GM18517 (cell line): ENCODE measurements at regions not wholly inside any gene's neighbourhood (a gene's known extent, or its start where the extent isn't known, plus 50 kb on each side); places are given as distances from the start of the nearest gene placed in this dataset.
"Not testable (repeated sequence)": the region's sequence is repeated elsewhere in the genome, so short reads cannot be mapped to it uniquely, and the experiment has no call there.

Experiments
- ATAC-seq: cut with Tn5 transposase; IDR thresholded peaks from one replicate; pipeline ENCODE4 v1.9.1; 2021; ENCODE audit warnings: mild to moderate bottlenecking, moderate library complexity; ENCODE audit not compliant: unreplicated experiment

DNA sequence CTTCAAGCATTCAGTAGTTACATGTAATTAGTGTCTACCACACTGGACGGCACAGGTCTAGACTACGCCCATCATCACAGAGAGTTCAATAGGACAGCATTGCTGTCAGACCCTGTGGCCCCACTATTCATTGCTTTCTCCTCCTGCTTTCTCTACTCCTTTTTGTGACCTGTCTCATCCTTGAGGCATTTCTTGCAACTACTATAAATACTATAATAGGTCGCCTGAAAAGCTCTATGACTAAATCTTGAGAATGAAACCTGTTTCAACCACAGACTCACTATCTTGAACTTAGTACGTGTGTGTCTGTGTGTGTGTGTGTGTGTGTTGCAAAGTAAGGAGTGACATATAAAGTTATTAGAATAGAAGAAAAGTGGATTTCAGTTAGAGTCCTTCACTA lies 252.9 kb upstream of the KLF3 start:
- ATAC-seq, result peak; percentile 71

DNA sequence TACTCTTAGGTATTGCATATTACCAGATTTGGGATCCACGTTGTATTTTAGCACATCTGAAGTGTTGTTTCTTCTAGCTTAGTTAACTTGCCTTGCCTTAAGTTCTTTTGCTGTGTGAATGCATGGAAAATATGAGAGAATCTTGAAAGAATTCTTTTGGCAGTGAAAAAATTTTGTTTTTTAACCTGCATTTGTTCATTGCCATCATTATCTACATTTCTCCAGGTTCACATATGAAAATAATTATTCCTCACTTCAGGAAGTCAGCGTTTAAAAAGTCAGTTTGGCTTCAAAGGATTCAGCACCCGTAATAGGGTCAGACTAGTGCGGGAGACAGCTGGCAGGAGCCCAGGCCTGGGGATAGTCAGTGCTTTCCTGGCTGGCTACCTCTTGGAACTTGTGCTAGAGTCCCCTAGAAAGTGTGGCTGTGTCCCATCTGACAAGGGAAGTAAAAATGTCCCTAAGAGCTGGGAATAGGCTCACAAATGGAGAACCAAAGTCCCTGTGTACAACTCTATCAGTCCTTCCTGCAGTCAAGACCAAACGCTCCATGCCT lies 251.9 kb upstream of the KLF3 start:
- no peak for ATAC-seq

DNA sequence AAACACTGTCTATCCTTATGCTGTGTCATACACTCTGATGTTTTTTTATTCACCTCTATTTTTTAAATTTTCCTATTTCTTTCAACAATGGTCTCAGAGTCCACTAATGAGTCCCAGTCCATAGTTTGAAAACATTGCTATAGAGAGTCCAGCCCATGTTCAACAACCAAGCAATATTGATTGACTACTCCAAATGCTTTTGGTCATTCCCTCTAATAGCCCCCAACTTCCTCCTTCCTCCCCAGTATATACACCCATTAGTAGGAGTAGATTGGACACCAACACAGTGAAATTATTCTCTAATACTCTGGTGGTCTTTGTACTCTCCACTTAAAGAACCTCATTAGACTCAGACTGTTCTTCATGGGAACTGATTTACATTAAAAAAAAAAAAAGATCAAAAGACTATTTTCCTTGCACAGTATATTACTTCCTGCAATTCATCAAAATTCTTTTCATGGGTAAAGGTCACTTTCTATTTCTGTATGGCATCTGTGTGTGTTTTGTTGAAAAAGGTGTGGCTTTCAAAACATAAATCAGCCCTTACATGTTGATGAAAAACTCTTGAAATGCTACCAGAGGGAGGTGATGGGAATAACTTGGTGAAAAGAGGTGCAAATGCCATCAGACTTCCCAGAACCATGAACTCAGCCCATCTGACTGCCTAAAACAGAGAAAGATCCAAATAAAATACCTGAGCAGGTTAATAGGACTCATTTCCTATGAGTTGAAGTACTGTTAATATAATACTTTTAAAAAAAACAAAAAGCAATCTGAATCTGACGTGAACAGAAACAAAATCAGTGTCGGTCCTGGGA lies 250.3 kb upstream of the KLF3 start:
- ATAC-seq, result no peak

DNA sequence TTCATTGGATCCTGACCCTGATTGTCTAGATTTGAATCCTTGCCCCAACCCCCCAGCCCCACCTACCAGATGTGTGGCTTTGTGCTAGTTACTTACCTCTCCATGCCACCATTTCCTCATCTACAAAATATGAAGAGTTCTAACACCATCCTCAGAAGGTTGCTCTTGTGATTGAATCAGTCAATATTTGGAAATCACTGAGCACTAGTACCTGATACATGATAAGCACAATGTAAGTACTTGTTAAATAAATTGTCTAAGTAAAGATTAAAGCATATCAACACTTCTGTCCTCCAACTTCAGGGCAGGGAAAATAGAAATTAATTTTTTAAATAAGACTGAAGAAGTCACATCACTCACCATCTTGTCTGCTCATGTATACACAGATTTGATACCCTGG lies 249.6 kb upstream of the KLF3 start:
- no peak for ATAC-seq

DNA sequence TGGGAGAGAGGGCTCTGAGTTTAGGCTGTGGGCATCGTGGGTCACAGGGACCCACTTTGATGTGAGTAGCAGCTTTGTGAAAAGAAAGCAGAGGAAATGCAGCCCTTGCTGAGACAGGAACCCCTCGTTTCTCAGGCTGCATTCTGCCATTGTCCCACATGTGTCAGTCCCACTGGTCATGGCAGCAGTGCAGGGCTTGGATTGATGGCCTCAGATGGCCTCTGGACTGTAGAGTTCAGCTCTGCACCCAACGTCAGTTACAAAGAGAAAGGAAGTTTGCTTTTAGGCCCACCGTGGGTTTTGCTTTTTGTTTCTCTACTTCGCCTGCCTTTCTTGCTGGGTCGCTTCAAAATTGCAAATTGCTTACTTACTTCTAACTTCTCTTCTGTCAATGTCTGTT lies 248.3 kb upstream of the KLF3 start:
- no peak for ATAC-seq

DNA sequence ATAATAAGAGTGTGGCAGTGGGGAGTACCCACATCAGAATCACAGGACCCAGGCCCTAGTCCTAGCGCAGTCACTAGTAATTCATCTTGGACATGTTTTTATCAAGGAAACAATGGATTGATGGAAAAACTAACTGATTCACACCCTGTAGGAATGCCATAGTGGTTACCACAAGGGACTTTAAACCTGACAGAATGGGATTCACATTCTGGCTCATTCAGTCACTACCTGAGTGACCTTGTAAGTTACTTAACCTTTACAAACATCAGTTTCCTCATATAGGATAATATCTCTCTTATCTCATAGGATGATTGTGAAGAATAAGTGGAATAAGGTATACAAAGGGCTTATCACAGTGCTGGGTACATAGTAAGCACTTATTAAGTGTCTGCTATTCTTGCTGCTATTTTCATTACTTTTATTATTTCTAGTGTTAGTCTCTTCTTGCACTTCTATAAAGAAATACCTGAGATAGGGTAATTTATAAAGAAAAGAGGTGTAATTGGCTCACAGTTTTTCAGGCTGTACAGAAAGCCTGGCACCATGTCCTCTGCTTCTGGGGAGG lies 247.5 kb upstream of the KLF3 start:
- no peak for ATAC-seq

DNA sequence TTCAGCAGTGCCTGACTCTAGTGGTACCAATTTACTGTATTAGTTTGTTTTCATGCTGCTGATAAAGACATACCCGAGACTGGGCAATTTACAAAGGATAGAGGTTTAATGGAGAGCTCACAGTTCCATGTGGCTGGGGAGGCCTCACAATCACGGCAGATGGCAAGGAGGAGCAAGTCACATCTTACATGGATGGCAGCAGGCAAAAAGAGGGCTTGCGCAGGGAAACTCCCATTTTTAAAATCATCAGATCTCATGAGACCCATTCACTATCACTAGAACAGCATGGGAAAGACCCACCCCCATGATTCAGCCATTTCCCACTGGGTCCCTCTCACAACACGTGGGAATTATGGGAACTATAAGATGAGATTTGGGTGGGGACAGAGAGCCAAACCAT lies 243.7 kb upstream of the KLF3 start:
- ATAC-seq, result not testable (repeated sequence)

DNA sequence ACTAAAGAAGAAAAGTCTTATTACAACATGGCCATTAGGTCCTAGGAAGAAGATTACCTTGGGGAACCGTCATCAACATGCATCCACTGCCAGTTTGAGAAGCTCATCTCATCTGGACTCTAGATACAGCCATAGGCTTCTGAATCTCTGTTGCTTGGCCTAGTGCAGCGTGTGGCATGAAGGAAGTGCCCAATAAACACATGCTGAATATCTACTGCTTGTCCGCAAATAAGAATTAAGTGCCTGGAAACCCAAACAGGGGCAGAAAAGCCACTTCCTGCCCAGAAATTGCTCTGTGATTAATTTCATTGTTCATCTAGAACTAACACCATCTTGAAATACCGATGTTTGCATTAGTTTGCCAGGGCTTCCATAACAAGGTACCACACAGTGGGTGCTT lies 241.1 kb upstream of the KLF3 start:
- no peak for ATAC-seq

DNA sequence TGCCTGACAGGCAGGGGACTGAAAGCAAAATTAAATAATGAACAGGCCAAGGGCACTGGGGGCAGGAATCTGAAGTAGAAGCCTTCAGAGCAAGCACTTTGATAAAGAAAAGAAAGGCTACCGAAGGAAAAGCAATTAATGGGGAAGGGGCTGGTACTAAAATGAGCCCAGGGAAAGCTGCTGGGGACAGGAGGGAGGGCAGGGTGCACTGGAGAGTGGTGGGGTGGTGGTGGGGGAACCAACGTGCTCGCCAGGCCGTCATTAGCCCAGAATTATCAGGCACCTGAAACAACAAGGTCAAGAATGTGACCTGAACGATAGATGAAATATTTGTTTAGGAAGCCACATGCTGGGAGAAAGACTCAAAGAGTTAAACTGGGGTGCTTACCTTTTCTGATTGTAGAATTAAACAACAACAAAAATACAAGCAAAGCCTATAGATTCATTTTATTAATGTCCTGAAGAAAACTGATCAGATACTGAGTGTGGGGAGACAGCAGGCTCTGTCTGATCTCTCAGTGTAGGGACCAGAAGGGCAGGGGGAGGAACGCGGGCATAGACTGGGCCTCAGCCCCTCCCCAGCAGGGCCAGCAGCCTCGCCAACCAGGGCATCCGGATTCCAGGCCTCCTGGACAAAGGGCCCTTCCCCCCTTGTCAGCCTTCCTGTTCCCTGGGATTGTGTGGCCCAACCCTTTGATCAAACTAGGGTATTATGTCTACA lies 239.7 kb upstream of the KLF3 start:
- ATAC-seq, result no peak

DNA sequence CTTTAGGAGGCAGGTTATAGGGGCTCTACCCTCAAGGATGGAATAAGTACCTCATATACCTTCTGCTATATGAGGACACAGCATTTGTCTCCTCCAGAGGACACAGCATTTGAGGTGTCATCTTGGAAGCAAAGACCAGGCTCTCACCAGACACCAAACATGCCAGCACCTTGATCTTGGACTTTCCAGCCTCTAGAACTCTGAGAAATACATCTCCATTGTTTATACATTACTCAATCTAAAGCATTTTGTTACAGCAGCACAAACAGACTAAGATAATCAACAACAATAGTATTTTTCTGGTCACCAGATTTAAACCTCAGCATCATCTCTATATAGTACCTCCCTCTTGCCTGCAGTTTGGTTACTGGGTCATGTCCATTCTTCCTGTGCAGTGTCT lies 237.5 kb upstream of the KLF3 start:
- ATAC-seq, result no peak

DNA sequence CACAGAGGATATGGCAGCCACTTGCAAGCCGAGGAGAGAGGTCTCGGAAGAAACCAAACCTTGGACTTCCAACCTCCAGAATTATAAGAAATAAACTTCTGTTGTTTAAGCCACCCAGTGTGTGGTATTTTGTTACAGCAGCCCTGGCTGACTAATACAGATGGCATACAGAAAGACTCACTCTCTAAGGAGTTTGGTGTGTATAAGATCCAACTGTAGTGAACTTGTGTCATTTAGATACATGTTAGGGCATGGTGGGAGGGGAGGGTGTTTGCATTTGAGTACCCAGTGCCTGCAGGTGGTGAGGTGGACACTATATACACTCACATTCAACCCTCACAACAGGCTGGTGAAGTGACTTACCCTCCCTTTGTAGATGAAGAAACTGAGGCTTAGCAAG lies 233.2 kb upstream of the KLF3 start:
- ATAC-seq, result no peak

DNA sequence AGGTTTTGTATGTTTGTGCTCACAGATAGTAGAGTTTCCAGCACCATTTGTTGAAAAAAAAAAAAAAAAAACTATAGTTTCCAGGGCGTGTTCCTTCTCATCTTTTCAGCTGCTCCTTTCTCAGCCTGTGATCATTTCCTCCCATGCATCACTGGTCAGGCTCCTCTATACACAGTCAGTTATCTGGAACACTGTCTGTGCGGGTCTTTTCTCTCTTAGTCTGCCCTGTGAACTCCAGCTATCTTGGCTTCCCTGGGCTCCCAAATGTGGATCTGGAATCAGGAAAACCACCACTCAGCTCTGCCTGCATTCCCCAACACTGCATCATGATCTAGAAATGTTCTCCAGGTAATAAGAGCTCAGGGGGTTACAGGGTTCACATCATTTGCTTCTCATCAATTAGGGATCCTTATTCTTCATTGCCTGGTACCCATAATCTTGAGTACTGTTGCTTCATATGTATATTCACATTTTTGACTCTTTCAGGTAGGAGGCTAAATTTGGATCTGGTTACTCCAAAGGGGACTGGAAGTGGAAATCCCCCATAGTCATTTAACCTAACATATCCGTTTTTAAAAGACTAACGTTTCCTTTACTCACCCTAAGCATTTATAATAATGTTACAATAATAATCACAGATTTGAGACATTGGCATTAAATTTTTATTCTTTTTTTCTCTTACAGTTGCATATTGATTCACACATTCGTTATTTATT lies 221.8 kb upstream of the KLF3 start:
- ATAC-seq, result no peak

DNA sequence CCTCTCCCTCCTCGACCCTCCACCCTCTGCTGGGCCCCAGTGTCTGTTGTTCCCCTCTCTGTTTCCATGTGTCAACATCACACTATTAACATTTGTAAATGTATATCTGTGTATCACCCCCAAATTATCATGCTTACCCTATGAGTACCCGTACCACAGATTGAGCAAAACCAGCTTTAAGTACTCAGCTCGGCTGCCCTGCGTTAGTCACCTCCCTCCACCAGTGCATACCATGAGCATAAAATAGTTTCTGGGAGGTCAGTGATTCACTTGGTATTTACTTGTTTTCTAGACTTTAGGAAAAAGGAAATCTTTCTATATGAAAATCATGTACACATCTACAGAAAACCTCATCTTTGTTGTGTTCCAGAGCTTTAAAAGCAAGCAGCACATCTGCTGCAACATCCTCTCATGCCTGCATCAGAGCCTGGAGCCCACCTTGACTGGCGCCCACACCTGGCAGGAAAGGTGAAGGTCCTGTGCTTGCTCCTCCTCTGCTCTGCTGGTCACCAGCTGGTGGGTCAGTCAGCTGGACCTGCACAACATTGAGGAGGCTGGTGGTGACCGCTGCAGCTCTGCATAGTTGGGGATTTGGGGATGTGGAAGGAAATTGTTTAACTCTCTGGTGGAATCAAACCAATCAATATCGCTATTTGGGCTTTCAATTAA lies 214.4 kb upstream of the KLF3 start:
- no peak for ATAC-seq

DNA sequence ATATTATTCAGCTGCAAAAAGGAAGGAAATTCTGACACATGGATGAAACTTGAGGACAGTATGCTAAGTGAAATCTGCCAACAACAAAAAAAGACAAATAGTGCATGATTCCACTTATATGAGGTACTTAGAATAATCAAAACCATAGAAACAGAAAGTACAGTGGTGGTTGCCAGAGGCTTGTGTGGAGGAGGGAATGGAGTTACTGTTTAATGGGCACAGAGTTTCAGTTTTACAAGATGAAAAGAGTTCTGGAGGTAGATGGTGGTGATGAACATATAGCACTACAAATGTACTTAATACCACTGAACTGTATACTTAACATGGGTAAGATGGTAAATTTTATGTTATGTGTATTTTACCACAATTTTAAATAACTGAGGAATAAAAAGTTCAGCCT lies 212.0 kb upstream of the KLF3 start:
- ATAC-seq, result no peak

DNA sequence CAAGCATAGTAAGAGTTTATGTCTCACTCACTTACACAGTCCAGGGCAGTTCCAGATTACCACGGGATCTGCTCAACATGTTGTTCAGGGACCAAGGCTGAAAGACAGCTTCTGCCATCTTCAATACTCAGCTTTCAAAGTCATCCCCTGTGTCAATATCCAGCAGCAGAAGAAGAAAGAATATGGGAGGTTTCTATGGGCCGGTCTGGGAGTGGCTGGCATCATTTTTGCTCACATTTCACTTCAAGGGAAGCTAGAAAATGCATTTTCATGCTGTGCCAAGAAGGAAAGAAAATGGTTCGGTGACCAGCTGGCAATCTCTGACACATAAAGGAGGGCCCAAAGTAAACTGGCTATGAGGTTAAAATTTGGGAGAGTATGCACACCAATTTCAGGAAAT lies 211.5 kb upstream of the KLF3 start:
- ATAC-seq, result no peak

DNA sequence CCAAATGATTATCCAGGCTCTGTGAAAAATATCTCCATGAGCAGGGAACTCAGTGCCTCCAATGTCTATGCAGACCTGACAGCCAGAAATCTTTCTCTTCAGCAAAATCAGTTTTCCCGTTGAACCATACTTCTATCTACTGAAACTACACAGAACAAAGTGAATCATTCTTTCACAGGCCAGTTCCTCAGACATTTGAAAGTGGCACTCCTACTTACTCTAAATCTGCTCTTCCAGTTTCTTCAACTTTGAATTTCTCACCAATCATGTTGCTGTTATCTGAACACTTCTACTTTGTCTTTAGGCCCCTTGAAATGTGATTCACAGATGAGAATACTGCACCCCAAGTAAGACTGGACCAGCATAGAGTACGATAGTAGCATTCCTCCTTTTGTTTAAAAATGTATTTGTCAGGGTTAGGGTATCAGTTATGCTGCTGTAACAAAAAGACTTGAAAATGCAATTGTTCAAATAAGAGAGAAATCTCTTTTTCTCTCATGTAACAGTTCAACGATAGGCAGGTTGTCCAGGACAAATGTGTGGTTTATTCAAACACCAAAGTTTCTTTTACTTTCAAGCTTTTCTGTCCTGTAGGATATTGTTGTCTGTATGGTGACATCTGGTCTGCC lies 210.6 kb upstream of the KLF3 start:
- ATAC-seq, result no peak

DNA sequence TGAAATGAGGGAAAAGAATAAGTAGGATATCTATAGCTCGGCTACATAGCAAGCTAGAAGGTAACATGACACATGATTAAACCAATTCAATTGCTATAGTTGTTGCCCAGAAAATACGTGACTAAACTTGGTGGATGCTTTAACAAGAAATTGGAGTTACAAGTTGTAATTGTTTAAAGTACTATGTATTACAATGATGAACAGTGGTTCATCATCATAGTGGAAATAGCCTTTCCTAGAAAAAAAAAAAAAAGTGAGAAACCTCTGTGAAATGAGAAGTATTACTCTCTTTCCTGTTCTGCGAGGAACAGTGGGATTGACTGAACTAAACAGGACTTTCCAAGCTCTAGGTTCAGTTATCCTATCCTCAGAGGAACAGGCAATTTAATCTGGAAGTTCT lies 209.7 kb upstream of the KLF3 start:
- ATAC-seq, result no peak

DNA sequence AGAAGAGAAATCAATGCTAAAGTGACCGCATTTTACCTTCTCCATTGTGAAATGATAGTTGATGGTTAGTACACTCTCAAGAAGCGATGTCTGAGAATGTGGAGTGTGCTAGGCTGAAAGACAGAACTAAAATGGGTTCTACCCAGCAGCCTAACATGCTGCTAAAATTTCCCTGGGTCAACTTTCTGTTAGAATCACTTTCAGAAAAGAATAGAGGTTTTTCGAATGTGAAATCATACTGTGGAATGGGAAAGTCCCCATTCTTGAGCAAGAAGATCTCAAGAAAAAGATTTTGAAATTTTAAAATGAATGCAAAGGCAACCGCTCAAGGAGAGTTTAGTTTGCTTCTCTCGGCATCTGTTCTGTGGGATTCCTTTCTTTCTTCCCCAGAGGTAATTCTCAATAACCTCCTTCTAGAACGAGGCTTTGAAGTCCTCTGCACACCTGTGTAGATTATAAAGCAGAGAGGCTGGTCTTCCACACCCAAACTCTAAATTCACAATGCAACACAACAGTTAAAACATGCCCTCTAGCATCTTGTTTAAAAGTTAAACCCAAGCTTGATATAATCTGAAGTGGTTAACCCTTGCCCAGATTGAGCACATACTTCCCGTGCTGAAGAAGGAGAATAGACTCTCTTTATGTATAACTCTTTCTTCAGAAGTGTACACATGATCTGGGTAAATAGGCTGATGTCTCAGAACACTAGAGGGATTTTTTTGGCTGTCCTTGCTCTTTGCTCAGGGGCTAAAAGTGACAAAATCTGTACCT lies 208.7 kb upstream of the KLF3 start:
- ATAC-seq, result peak; percentile 75

DNA sequence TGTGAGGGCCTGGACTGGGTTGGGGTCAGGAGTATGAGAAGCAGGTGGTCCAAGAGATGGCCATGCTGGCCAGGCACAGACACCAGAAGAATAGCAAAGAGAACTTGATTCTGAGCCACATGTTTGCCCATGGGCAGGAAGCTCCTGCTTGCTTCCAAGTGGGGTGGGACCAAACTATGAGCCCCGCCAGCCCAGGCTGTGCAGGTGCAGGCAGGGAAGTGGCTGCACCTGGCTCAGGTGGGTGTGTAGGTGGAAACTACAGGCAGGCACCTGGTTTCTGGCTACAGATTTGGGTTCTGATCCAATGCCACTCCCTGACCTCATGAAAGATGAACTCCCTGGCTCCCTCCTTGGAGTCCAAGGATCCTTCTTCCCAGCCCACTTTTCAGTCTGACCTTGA lies 207.9 kb upstream of the KLF3 start:
- ATAC-seq, result no peak

DNA sequence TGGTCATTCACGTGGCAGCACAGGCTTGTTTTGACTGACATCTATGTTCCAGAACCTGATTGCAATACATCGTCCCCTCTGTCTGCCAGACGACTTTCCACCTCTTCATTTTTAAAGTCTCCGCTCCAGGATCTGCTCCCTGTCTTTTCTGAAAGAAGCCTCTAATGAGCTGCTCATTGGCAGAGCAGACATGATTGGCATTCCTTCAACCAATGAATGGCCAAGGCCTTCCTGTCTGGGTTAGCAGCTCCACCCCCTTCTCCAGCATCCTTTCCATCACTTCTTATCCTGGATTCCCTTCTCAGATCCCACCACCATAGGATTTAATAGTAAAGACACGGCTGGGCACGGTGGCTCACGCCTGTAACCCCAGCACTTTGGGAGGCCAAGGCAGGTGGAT lies 202.7 kb upstream of the KLF3 start:
- no peak for ATAC-seq
